Breast epithelium (tissue), 4 donors: ENCODE measurements at regions not wholly inside any gene's neighbourhood (a gene's known extent, or its start where the extent isn't known, plus 50 kb on each side); places are given as distances from the start of the nearest gene placed in this dataset.

ENCODE experiments used
- DNase-seq, 2 donors: peaks; one replicate each; pipeline ENCODE4 v3.0.0-alpha.2; 2019; ENCODE audit warnings: low spot score in 2 of 2
- H3K27ac ChIP-seq, 2 donors: fragments of 200-600 bp; sonication (generic) in 1 of 2; one replicate each; pipeline ENCODE4 v1.5.1; 2016 to 2019; ENCODE audit warnings: mild to moderate bottlenecking in 1 of 2
- H3K27me3 ChIP-seq, 2 donors: fragments of 200-600 bp; sonication (generic) in 1 of 2; one replicate each; pipeline versions ENCODE4 v1.5.1 to v1.6.0; 2017 to 2019; ENCODE audit warnings: control low read depth in 1 of 2, mild to moderate bottlenecking in 1 of 2
- H3K36me3 ChIP-seq: fragments of 200-600 bp; one replicate; pipeline ENCODE4 v1.5.1; 2019
- H3K4me1 ChIP-seq, 2 donors: fragments of 200-600 bp; sonication (generic); one replicate each; pipeline ENCODE4 v1.5.1; 2016 to 2019; ENCODE audit warnings: control low read depth in 1 of 2
- H3K4me3 ChIP-seq, 3 donors: fragments of 200-600 bp; sonication (generic); 1 replicate in 2 of 3; 2 replicates in 1 of 3; pipeline ENCODE4 v1.5.1; 2016 to 2019; ENCODE audit warnings: mild to moderate bottlenecking in 3 of 3, moderate library complexity in 2 of 3
- H3K9me3 ChIP-seq, 2 donors: fragments of 200-600 bp; sonication (generic) in 1 of 2; one replicate each; pipeline ENCODE4 v1.5.1; 2016 to 2019; ENCODE audit warnings: control low read depth in 1 of 2
- POLR2A ChIP-seq: fragments of 450-650 bp; IDR thresholded peaks from one replicate; pipeline ENCODE4 v1.6.1; 2016; ENCODE audit warnings: antibody characterized with exemption, mild to moderate bottlenecking, moderate library complexity
- POLR2AphosphoS5 ChIP-seq, 3 donors: sonication (generic); formaldehyde crosslinking; IDR thresholded peaks; one replicate each; pipeline ENCODE4 v1.6.1; 2017; ENCODE audit warnings: antibody characterized with exemption in 3 of 3
- intact Hi-C: fragments of 100-400 bp; cut with DNase I; formaldehyde crosslinking; loops from one replicate; pipeline ENCODE4 v1.15.1; 2023; ENCODE audit warnings: low total_unique reads
- TF ChIP-seq, protein P1 (sequence below), 3 donors: fragments of 450-650 bp; IDR thresholded peaks; one replicate each; pipeline ENCODE4 v1.5.1; 2016 to 2017; ENCODE audit warnings: antibody characterized with exemption in 3 of 3, mild to moderate bottlenecking in 3 of 3, moderate library complexity in 3 of 3

DNA sequence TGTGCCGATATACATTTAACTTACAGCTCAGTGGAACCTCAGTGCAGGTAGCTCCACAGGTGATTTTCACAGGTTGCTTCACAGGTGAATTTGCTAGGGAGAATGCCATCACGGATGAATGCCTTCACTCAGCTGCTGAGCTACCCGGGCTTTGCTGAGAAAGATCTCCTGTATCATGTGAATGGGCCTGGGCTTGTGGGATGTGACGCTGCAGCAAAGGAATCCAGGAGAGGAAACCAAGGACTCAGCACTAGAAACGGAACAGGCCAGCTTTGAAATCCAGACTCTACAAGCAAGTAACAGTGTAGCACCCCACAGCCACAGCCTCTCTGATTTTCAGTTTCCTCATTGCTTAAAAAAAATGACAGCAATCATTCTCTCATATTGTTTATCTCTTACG is 271.4 kb upstream of the MAF start:
- Histone ChIP-seq H3K36me3 (no peaks in the 10 kb centered on the region), H3K27me3 (no peaks in the 10 kb centered on the region), H3K9me3 (no peaks in the 10 kb centered on the region), H3K27ac (no peak overlapping the region), H3K4me3 (no peak overlapping the region), H3K4me1 (no peaks in the 10 kb centered on the region)
- intact Hi-C loops = no loop called here
- TF ChIP-seq POLR2A (no peak), POLR2AphosphoS5 (IDR thresholded peaks at IDR 0.05) (no peak)
- TF ChIP-seq, protein P1, sequence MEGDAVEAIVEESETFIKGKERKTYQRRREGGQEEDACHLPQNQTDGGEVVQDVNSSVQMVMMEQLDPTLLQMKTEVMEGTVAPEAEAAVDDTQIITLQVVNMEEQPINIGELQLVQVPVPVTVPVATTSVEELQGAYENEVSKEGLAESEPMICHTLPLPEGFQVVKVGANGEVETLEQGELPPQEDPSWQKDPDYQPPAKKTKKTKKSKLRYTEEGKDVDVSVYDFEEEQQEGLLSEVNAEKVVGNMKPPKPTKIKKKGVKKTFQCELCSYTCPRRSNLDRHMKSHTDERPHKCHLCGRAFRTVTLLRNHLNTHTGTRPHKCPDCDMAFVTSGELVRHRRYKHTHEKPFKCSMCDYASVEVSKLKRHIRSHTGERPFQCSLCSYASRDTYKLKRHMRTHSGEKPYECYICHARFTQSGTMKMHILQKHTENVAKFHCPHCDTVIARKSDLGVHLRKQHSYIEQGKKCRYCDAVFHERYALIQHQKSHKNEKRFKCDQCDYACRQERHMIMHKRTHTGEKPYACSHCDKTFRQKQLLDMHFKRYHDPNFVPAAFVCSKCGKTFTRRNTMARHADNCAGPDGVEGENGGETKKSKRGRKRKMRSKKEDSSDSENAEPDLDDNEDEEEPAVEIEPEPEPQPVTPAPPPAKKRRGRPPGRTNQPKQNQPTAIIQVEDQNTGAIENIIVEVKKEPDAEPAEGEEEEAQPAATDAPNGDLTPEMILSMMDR (IDR thresholded peaks at IDR 0.05) = no peak
- no peak for DNase-seq

DNA sequence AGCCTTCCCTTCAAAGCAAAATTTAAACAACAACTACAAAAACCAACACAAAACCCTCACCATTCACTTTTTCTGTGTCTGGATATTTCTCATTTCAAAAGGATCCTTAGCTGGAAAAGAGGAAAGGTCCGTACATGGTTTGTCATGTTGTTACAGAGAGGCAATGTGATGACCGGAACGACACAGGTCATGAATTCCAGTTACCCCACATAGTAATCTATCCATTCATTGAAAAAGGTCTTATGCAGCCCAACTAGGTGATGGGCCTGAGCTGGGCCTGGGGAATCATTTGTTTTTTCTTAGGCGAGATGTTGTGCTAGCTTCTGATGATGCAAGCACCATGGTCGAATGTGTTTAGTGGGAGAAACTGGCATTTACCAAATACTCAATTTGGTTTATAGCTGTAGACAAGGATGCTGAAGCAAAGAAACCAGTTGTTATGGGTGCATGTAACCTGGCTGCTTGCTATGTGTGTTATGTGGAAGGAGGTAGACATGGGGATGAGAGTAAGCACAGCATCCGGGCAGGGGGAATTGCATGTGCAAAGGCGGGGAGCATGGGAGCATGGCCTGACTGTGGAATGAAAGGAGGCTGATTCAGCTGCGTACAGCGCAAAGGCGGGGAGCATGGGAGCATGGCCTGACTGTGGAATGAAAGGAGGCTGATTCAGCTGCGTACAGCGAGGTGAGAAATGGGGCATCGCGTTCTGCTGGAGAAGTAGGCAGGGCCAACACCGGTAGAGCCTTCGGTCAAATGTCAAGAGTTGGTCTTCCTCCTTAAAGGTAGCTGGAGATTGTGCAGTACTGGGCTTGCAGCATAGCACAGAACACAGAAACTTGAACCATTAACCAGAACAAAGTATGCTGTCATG is 269.7 kb upstream of the MAF start:
- Histone ChIP-seq H3K4me3 (no peak overlapping the region), H3K27ac (no peak overlapping the region), H3K4me1 (no peaks in the 10 kb centered on the region), H3K36me3 (no peaks in the 10 kb centered on the region), H3K27me3 (no peaks in the 10 kb centered on the region), H3K9me3 (no peaks in the 10 kb centered on the region)
- intact Hi-C loops = no loop called here
- TF ChIP-seq, protein P1 (IDR thresholded peaks at IDR 0.05) = no peak
- TF ChIP-seq POLR2AphosphoS5 (IDR thresholded peaks at IDR 0.05) (no peak), POLR2A (no peak)
- DNase-seq = no peak

DNA sequence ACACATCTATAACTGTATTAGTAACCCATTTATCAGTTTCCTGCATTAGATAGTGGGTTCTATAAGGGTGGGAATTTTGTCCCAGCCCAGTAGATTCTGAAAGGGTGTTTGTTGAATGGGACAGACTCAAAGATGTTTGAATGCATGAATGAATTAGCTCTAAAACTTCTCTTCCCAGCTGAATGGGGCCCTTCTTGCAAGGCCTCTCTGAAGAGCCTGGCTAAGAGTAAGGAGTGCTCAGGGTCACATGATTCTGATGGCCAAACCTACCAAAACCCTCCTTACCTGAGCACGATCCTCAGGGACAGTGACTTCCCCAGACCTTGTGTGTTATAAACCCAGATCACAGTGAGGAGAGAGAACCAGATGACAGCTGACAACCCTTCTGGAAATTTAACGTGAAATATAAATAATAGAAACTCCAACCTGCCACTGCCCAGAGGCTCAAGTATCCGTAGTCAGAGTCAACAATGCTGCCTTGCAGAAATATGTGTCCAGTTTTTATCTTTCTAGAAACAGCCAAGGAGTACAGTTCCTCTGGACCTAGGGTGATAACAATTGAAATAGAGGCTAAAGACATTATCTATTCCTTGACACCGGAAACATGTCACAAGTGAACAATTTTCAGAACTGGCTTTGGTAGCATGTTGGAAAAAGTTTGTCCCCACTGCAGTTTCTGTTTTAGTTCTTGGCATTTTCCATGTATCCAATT is 268.9 kb upstream of the MAF start:
- H3K27me3 ChIP-seq = no peaks in the 10 kb centered on the region
- no peak overlapping the region for H3K27ac ChIP-seq
- H3K9me3 ChIP-seq = no peaks in the 10 kb centered on the region
- no peak overlapping the region for H3K4me3 ChIP-seq
- no peaks in the 10 kb centered on the region for H3K36me3 ChIP-seq
- TF ChIP-seq, protein P1 (IDR thresholded peaks at IDR 0.05) = no peak
- TF ChIP-seq POLR2A (no peak), POLR2AphosphoS5 (IDR thresholded peaks at IDR 0.05) (no peak)
- no peak for DNase-seq
- H3K4me1 ChIP-seq = no peaks in the 10 kb centered on the region
- intact Hi-C loops = no loop called here

DNA sequence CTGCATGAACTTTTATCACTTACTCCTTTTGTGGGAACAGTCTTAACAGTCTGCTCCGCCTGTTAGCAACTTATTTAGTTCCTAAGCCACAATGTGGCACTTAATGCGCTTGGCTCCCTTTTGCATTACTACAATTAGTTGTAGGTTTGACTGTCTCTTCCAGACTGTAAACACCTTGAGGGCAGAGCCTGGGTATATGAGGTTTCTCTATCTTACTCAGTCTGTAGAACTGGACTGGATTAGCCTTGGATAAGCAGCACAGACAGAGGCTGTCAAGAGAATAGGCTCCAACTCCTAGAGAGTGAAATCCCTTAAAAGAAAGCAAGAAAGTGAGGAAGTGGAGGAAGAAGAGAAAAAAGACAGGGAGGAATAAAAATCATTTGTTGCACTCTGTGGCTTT is 268.3 kb upstream of the MAF start:
- Histone ChIP-seq H3K27ac (no peak overlapping the region), H3K27me3 (no peaks in the 10 kb centered on the region), H3K4me1 (no peaks in the 10 kb centered on the region), H3K9me3 (no peaks in the 10 kb centered on the region), H3K36me3 (no peaks in the 10 kb centered on the region), H3K4me3 (no peak overlapping the region)
- intact Hi-C loops = no loop called here
- DNase-seq = no peak
- TF ChIP-seq POLR2A (no peak), POLR2AphosphoS5 (IDR thresholded peaks at IDR 0.05) (no peak)
- TF ChIP-seq, protein P1 (IDR thresholded peaks at IDR 0.05) = no peak

DNA sequence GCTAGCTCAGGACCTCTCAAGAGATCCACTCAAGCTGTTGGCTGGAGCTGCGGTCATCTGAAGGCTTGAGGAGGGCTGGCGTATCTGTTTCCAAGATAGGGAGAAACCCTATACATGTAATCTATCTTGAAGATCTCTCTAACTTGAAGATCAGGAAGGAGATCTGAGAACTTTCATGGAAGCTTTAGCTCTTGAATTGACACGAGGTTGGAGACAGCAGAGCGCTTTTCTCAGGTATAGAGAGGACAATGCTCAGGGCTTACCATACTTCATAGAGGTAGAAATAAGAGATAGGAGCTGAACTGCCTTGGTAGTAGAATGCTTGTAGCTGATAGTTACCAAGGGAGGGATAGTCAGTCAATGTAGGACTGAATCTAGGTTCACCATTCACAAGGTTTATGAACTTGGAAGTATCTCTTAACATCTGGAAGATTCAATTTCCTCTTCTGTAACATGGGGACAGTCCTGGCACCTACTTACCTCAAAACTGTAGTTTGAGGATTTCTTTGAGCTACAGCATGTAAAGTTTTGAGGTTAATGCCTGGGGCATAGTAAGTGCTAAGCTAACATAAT is 267.0 kb upstream of the MAF start:
- H3K4me3 ChIP-seq = no peak overlapping the region
- H3K36me3 ChIP-seq = no peaks in the 10 kb centered on the region
- no peak overlapping the region for H3K27ac ChIP-seq
- no peaks in the 10 kb centered on the region for H3K9me3 ChIP-seq
- no peak for TF ChIP-seq POLR2A
- TF ChIP-seq, protein P1 (IDR thresholded peaks at IDR 0.05) = no peak
- TF ChIP-seq POLR2AphosphoS5 (IDR thresholded peaks at IDR 0.05) = no peak
- DNase-seq = no peak
- no peaks in the 10 kb centered on the region for H3K27me3 ChIP-seq
- no peaks in the 10 kb centered on the region for H3K4me1 ChIP-seq
- intact Hi-C loops = no loop called here
